ENCODE measurements at regions not wholly inside any gene's neighbourhood (a gene's known extent, or its start where the extent isn't known, plus 50 kb on each side); places are given as distances from the start of the nearest gene placed in this dataset.
A peak's percentile ranks its signal among the peaks of the same experiment; 100 is the strongest.
"Not testable (repeated sequence)": the region's sequence is repeated elsewhere in the genome, so short reads cannot be mapped to it uniquely, and the experiment has no call there.

DNA sequence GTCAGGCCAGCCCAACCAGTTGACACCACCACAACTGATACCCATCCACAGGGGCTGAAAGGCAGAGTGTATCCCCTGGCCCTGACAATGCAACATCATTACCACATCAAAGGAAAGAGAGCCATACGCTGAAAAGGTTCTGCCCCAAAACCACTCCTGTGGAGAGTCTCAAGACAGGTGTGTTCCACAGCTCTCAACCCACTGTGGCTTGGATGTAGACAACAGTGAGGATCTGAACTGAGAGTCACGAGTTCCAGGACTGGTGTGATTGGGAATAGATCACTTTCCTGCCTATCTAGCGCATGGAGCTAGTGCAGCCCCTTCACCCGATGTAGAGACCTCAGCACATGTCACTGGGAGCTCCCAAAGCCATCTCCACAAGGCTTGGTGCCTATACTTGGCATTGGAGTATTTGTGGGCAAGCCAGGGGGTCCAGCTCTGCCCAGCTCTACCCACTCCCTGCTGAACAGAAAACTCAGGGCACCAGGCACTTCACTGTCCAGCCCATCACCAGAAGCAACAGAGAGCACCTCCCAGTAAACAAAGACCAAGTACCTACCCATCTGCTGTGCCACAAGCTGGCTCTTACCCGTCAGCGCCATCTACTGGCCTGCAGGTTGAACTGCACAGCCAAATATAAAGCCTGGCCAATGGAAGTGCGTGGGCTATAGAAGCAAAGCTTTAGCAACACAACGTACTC is 579.5 kb downstream of the UQCRFS1 start:
- H3K9me3 Mint-ChIP-seq (ENCODE audit: unreplicated experiment) = no peaks in the 10 kb centered on the region
- TF ChIP-seq, protein P1, sequence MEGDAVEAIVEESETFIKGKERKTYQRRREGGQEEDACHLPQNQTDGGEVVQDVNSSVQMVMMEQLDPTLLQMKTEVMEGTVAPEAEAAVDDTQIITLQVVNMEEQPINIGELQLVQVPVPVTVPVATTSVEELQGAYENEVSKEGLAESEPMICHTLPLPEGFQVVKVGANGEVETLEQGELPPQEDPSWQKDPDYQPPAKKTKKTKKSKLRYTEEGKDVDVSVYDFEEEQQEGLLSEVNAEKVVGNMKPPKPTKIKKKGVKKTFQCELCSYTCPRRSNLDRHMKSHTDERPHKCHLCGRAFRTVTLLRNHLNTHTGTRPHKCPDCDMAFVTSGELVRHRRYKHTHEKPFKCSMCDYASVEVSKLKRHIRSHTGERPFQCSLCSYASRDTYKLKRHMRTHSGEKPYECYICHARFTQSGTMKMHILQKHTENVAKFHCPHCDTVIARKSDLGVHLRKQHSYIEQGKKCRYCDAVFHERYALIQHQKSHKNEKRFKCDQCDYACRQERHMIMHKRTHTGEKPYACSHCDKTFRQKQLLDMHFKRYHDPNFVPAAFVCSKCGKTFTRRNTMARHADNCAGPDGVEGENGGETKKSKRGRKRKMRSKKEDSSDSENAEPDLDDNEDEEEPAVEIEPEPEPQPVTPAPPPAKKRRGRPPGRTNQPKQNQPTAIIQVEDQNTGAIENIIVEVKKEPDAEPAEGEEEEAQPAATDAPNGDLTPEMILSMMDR (IDR thresholded peaks at IDR 0.05; ENCODE audit: unreplicated experiment) = peak; percentile 95
- H3K4me3 Mint-ChIP-seq (ENCODE audit: unreplicated experiment) = no peak overlapping the region
- no peaks in the 10 kb centered on the region for H3K4me1 Mint-ChIP-seq (ENCODE audit: unreplicated experiment)
- no peaks in the 10 kb centered on the region for H3K27me3 Mint-ChIP-seq (ENCODE audit: unreplicated experiment)
- DNase-seq (ENCODE audit: low spot score) = peak; percentile 80
- no peak overlapping the region for H3K27ac Mint-ChIP-seq (ENCODE audit: unreplicated experiment)
- no peaks in the 10 kb centered on the region for H3K36me3 Mint-ChIP-seq (ENCODE audit: low read depth, unreplicated experiment)

DNA sequence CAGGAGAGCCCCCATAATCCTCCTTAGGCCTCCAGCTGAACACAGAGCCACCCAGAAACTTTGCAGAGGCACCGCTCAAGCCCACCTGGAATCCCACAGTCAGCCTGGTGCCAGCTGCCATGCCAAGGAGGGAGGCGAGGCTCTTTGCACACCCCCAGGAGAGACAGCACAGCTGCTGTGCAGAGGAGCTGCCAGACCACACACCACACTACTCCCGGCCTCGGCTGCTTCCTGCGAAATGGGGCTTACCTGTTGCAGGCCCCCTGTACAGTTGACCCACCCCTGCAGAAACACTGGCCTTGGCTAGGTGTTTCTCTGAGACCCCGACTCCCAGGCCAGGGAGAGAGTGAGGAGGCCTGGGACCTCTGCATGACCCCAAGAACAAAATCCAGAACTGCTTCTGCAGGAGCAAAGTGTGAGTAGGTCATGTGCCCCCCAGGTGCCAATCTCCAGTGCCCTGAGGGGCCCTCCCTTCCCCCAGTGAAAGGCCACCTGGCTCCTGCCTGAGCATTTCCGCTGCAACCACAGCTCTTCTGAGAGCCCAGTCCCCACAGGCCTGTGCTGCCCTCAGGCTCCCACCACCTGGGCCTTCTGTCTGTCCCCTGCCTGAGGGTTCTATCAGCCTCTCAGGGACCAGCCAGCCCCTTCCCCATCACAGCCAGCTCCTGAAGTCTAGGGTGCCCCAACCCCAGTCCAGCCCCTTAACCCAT is 580.4 kb downstream of the UQCRFS1 start:
- Mint-ChIP-seq H3K36me3 (ENCODE audit: low read depth, unreplicated experiment) (no peaks in the 10 kb centered on the region), H3K27me3 (ENCODE audit: unreplicated experiment) (no peaks in the 10 kb centered on the region), H3K4me1 (ENCODE audit: unreplicated experiment) (no peaks in the 10 kb centered on the region), H3K4me3 (ENCODE audit: unreplicated experiment) (no peak overlapping the region), H3K27ac (ENCODE audit: unreplicated experiment) (no peak overlapping the region), H3K9me3 (ENCODE audit: unreplicated experiment) (no peaks in the 10 kb centered on the region)
- DNase-seq (ENCODE audit: low spot score) = no peak
- TF ChIP-seq, protein P1 (IDR thresholded peaks at IDR 0.05; ENCODE audit: unreplicated experiment) = no peak

DNA sequence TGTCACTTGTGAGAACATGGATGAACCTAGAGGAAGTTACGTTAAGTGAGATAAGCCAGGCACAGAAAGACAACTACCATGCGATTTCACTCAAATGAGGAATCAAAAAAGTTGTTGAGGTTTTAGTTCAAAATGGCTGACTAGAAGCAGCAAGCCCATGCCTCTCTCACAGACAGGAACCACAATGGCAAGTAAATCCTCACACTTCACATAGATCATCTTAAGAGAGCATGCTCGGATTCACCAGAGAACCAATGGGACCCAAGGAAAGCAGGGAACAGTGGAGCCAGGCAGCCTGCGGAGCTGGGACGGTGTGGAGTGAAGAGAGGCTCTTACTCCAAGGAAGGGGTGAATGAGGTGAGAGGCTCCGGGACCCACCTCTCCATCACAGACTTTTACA is 581.0 kb downstream of the UQCRFS1 start:
- H3K27ac Mint-ChIP-seq (ENCODE audit: unreplicated experiment) = no peak overlapping the region
- no peak overlapping the region for H3K4me3 Mint-ChIP-seq (ENCODE audit: unreplicated experiment)
- H3K4me1 Mint-ChIP-seq (ENCODE audit: unreplicated experiment) = no peaks in the 10 kb centered on the region
- H3K36me3 Mint-ChIP-seq (ENCODE audit: low read depth, unreplicated experiment) = no peaks in the 10 kb centered on the region
- no peaks in the 10 kb centered on the region for H3K27me3 Mint-ChIP-seq (ENCODE audit: unreplicated experiment)
- TF ChIP-seq, protein P1 (IDR thresholded peaks at IDR 0.05; ENCODE audit: unreplicated experiment) = no peak
- no peaks in the 10 kb centered on the region for H3K9me3 Mint-ChIP-seq (ENCODE audit: unreplicated experiment)
- DNase-seq (ENCODE audit: low spot score) = no peak

DNA sequence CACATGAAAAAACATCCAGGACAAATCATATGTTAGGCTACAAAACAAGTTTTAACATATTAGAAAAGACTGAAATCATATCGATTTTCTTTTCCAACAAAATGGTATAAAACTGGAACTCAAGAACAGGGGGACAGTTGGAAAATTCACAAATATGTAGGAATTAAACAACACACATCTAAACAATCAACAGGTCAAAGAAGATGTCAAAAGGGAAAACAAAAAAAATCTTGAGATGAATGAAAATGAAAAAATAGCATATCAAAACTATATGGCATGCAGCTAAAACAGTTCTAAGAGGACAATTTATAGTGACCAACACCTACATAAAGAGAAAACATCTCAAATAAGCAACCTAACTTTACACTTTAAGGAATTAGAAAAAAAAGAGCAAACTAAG is 585.3 kb downstream of the UQCRFS1 start:
- no peaks in the 10 kb centered on the region for H3K36me3 Mint-ChIP-seq (ENCODE audit: low read depth, unreplicated experiment)
- H3K27ac Mint-ChIP-seq (ENCODE audit: unreplicated experiment) = no peak overlapping the region
- H3K9me3 Mint-ChIP-seq (ENCODE audit: unreplicated experiment) = no peaks in the 10 kb centered on the region
- H3K4me1 Mint-ChIP-seq (ENCODE audit: unreplicated experiment) = no peaks in the 10 kb centered on the region
- H3K27me3 Mint-ChIP-seq (ENCODE audit: unreplicated experiment) = no peaks in the 10 kb centered on the region
- no peak overlapping the region for H3K4me3 Mint-ChIP-seq (ENCODE audit: unreplicated experiment)
- TF ChIP-seq, protein P1 (IDR thresholded peaks at IDR 0.05; ENCODE audit: unreplicated experiment) = no peak
- DNase-seq (ENCODE audit: low spot score) = no peak

DNA sequence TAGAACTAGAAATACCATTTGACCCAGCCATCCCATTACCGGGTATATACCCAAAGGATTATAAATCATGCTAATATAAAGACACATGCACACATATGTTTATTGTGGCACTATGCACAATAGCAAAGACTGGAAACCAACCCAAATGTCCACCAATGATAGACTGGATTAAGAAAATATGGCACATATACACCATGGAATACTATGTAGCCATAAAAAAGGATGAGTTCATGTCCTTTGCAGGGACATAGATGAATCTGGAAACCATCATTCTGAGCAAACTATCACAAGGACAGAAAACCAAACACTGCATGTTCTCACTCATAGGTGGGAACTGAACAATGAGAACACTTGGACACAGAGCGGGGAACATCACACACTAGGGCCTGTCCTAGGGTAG is 586.5 kb downstream of the UQCRFS1 start:
- H3K36me3 Mint-ChIP-seq (ENCODE audit: low read depth, unreplicated experiment); H3K9me3 Mint-ChIP-seq (ENCODE audit: unreplicated experiment); DNase-seq (ENCODE audit: low spot score); H3K27me3 Mint-ChIP-seq (ENCODE audit: unreplicated experiment); H3K27ac Mint-ChIP-seq (ENCODE audit: unreplicated experiment); H3K4me1 Mint-ChIP-seq (ENCODE audit: unreplicated experiment); H3K4me3 Mint-ChIP-seq (ENCODE audit: unreplicated experiment): not testable (repeated sequence)
